Hematopoietic multipotent progenitor cell (in vitro differentiated cells): ENCODE measurements at regions not wholly inside any gene's neighbourhood (a gene's known extent, or its start where the extent isn't known, plus 50 kb on each side); places are given as distances from the start of the nearest gene placed in this dataset.
"Not testable (repeated sequence)": the region's sequence is repeated elsewhere in the genome, so short reads cannot be mapped to it uniquely, and the experiment has no call there.

ENCODE experiments used
- DNase-seq, 3 donors: peaks; one replicate each; pipeline ENCODE4 v3.0.0-alpha.2; 2011 to 2015; ENCODE audit warnings: low read depth in 2 of 3, low spot score in 2 of 3

- no peak for DNase-seq
These were observed 251.7 kb upstream of the TMEM132C start for GRCh38 chr12:128015276-128015675.

DNA sequence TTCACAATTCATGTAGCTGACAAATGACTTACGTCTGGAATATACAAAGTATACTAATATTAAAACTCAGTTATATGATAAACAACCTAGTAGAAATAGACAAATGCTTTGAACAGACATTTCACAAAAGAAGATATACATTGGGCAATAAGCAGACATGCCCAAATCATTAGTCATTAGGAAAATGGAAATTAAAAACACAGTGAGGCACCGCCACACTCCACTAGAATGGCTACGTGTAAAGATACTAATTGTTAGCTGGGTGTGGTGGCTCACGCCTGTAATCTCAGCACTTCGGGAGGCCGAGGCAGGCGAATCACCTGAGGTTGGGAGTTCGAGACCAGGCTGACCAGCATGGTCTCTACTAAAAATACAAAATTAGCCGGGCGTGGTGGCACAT, 248.9 kb upstream of the TMEM132C start:
- DNase-seq = no peak

DNA sequence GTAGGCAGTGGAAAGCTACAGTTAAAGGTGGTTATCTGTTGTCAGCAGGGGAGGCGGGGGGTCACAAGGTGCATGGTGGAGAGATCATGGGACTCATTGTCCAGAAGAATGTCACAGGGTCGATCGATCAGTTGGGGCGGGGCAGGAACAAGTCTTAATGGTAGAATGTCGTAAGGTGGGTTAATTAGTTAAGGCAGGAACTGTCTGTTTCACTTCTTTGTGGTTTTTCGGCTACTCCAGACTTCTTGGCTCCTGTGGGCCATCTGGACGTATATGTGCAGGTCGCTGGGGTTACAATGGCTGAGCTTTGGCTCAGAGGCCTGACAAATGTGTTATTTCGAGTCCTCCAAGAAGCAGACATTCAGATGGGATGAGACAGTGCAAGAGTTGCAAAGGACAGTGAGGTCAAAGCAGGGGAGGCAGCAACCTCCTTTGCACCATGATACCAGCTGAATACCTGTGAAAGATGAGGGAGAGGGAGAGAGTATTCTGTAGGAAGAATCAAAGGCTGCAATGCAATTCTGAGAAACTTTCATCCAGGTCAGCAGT, 246.9 kb upstream of the TMEM132C start:
- DNase-seq = no peak

DNA sequence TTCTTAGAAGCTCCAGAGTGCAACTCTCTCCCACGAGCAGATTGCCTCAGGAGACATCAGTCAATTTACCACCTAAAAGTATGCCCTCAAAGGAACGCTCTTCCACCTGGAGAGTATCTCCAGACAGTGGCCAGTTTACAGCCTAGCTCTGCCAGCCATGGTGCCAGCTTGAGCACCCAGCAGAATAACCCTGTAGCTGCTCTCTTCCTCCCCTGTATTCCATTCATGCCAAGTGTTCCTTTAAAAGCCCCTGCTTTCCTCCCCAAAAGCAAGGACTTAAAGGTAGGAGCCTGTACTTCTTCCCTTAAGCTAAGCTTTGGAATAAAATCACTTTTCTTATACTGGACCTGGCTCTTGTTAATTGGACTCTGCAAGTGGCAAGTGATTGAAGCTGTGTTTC, 245.4 kb upstream of the TMEM132C start:
- DNase-seq = no peak

DNA sequence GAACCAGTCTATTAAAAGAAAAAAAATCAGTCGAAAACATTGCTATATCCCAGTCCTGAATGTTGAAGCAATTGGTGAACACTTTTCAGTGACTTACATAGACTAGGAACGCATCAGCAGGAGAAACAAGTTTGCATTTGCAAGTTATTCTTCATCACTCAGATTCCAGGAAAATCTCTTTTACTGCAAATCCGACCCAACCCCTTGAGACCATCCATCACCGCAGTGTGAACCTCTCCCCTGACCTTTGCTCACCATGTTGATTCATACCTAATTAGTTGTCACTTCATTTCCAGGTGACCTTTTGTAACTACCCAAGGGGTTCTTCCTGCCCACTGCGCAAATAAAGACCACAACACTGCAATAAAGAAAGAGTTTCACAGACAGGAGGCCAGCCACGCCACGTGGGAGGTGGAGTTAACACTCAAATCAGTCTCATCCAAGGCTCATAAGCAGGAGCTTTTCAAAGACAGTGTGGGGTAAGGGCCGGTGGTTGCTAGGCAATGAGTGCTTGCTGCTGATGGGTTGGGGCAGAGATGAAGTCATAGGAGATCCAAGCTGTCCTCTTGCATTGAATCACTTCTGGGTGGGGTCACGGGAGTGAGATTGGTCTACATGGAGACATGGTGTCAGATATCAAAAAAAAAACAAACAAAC, 241.3 kb upstream of the TMEM132C start:
- DNase-seq = no peak

- no peak for DNase-seq
These were observed 240.0 kb upstream of the TMEM132C start for GRCh38 chr12:128026696-128027574.

GRCh38 chr12:128033473-128033872, 233.5 kb upstream of the TMEM132C start:
- no peak for DNase-seq

DNA sequence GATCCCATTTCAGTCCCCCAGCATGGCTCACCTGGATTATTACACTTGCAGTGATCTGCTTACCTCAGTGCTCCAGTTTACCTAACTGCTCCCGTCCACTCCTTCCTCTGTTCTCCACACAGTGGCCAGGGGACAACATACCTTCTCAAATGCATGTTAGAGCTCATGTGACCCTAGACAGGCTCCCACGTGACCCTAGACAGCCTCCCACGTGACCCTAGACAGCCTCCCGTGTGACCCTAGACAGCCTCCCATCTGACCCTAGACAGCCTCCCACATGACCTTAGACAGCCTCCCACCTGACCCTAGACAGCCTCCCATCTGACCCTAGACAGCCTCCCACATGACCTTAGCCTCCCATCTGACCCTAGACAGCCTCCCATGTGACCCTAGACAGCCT, 226.0 kb upstream of the TMEM132C start:
- no peak for DNase-seq

- not testable (repeated sequence) for DNase-seq
These were observed 224.7 kb upstream of the TMEM132C start for GRCh38 chr12:128042283-128042682.

DNA sequence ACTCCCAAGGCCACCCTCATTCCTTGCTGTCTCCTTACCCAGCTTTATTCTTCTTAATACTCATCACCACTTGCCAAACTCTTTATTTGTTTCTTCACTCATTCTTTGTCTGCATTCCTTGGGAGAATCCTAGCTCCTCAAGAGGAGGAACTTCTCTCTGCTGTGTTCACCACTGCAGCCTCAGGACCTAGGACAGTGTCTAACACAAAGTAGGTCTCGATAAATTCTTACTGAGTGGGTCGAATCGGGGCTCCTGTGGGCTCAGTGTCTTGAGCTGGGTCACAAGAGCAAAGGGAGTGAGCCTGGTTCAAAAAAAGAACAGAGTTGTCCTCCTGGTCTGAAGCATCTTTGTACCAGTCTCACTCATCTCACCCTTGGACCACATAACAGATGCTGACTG, 224.1 kb upstream of the TMEM132C start:
- no peak for DNase-seq

- DNase-seq = no peak
These were observed 223.7 kb upstream of the TMEM132C start for GRCh38 chr12:128043317-128043716.

DNA sequence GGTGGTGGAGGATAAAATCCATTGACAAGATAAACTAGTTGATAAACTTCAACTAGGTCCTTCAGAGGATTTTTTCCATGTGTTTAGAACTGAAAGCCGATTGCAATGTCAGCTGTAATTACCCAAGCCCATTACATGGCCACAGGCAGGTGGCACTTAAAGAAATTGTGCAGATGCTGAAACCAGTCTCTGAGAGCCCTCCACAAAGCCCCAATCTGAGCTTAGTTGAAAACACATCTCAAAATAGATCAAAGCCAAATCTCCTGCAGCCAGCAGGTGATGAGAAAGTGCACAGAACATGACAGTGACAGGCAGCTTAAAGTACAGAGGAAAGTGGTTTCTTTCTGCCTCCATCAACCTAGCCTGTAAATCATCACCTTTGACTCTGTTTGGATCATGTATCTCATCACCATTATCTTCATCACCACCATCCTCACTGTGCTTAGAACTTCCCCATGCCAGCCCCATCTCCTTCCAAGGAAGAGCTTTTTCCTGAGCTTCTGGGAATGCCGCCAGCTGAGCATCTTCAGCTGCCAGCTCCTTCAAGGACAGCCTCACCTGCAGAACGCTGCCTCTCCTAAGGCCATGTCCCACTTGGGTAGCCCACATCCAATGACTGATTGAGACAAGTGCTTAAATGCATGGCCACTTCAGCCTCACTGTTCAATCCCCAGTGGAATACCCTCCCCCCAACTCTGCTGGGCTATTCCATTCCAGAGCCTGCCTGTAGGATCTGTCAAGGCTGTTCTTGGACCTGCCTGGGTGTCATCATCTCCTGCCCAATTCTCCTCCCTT, 219.5 kb upstream of the TMEM132C start:
- no peak for DNase-seq

DNA sequence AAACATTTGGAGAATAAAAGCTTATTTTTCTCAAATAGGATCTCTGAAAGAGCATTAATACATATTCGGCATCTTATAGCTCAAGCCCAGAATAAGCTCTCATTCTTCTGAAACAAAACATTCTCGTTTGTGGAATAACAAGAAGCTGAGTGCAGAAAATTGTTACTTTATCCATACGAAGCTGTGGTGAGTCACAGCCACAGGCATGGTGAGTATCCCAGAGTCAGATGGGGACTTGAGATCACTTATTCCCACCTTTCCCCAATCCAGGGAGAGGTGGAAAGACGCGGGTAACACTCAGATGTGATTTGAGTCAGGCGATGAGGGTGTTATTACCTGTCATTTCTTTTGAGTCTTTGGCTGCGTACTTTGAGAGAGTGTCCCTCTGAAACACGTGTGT, 214.6 kb upstream of the TMEM132C start:
- DNase-seq = no peak

- no peak for DNase-seq
These were observed 214.2 kb upstream of the TMEM132C start for GRCh38 chr12:128052777-128053176.

DNA sequence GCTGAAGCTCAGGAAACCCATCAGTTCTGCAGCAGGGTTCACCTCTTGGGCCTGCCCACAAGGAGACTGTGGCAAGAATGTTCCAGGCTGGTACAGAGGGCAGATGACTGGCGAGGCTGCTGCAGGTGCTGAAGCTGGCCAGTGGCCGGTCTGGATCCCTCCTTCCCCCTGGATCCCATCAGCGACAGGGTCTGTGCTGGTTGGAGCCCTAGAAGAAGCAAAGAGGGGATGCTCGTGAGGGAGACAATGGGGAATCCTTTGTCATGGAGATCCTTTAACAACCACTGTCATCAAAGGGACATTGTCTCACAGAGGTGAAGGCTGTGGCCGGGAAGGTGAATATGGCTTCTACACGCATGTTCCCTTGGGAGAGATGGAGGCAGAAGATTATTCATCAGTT, 211.4 kb upstream of the TMEM132C start:
- DNase-seq = no peak

DNA sequence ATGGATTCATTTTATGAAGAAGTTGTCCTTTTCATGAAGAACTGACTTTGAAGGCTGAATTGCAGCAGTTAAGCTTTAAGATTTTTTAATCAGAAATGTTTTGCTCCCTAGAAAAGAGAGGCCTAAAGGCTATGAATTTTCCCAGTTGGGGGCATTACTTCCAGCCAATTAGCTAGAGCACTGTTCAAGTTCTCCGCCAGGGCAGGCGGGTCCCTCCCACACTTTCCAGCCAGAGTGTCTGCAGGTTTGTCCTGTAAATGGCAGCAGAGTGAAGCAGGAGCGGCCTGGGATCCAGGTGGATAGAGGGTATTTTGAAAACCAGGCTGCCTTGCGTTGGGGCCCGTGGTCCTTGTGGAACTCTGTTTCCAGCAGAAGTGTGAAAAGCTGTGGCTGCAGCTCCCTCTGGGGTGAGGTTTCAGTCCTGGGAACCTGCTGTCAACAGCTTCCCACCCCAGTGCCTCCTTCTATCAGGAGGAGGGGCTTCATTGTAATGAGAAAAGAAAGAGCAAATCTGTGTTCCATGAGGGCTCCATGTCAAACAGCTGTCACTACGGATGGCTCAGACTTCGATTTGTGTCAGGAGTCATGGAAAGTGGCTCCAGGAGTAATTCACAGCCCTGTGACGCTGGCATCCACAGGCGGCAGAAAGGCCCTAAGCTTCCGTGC, 210.7 kb upstream of the TMEM132C start:
- DNase-seq = no peak

GRCh38 chr12:128057586-128057985, 209.4 kb upstream of the TMEM132C start:
- DNase-seq = no peak

DNA sequence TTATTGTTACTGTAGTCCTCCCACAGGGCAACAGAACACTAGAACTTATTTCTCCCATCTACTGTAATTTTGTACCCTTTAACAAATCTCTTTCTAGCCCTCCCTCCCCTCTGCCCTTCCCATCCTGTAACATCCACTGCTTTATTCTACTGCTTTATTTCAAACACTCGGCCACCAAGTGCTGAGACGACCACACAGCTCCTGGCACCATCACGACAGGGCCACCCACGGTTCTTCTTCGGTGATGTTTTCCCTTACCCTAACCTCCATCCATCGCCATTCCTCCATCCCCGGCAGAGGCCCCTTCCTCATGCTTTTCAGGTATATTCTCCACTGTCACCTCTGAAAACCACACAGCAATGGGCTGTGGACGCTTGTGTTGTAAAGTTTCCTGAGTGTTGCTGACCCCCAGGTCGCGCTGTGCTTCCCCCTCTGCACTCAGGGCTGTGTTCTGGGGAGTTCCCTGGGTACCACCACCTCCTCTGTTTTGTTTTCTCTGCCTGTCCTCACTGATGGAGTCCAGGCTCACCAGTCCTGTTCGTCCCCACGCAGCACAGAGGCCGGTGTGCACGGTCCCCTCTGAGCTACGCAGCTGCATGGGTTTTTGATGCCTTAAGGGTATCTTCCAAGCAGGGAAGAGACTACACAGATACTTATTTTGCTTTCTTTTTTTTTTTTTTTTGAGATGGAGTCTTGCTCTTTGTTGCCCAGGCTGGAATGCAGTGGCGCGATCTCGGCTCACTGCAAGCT, 207.2 kb upstream of the TMEM132C start:
- DNase-seq = no peak

GRCh38 chr12:128068211-128068610, 198.8 kb upstream of the TMEM132C start:
- no peak for DNase-seq
